HG03066 (cell line): ENCODE measurements at regions not wholly inside any gene's neighbourhood (a gene's known extent, or its start where the extent isn't known, plus 50 kb on each side); places are given as distances from the start of the nearest gene placed in this dataset.
"Not testable (repeated sequence)": the region's sequence is repeated elsewhere in the genome, so short reads cannot be mapped to it uniquely, and the experiment has no call there.

Experiments used
- ATAC-seq: cut with Tn5 transposase; IDR thresholded peaks from one replicate; pipeline ENCODE4 v1.9.1; 2021; ENCODE audit warnings: low read depth; ENCODE audit not compliant: unreplicated experiment

DNA sequence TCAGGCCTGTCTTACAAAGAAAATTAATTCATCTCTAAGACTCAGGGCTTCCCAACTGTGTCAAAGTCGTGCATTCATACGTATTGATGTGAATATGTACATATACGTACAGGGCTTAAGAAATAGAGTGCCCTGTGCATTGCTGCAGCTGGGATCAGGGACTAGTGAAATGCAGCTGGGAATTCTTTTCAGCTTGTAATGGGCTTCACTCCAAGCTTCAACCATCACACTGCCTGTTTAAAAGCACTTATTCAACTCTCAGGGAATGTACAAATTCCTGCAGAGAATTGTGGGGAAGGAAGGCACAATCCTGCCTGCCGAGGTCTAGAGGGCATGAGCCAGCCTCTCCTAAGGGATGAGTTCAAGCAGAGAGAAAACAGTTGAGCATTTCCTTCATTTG is 59.6 kb upstream of the MAN2A1 start:
- ATAC-seq, result no peak

DNA sequence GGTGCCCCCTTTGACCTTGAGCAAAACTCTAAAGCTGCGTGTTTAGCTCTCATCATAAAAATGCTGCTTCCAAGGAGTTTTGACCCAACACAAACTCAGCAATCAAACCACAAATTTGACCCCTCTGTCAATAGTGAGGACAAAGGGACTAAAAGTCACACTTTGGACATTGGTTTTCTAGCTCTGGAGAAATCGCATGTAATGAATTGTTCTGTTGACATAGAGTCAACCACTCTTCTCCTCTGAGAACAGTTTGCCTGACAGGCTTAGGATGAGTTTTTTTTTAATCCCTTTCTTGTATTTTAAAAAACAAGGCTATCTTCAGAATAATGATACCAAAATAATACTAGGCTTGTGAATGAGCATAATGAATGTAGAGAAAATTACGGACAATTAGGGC is 61.1 kb upstream of the MAN2A1 start:
- no peak for ATAC-seq

DNA sequence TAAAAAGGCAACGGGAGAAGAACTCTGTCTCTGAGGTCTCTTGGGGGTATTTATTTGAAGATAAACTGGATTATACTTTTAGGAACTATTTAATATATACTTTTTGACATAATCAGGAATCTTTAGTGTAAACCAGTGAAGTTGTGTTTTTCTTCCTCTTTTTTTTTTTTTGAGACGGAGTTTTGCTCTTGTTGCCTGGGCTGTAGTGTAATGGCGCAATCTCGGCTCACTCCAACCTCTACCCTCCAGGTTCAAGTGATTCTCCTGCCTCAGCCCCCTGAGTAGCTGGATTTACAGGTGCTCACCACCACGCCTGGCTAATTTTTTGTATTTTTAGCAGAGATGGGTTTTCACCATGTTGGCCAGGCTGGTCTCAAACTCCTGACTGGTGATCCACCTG is 68.5 kb upstream of the MAN2A1 start:
- not testable (repeated sequence) for ATAC-seq

DNA sequence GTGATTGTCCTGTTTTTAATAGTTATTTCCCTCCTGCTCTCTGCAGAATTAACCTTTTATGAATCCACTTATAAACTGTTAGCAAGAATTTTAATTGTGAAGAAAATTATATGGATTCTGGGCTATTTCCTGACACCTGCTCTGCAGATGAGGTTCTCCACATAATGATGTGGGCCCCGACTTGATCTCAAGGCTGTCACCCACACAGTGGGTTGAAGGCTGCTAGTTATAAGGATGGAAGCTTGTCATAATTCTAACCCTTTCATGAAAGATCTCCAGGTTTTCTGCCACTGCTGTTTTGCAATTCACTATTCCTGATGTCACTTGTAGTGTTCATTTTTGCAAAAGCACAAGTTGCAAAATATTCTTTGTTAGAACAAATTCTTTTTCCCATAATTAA is 69.1 kb upstream of the MAN2A1 start:
- no peak for ATAC-seq

DNA sequence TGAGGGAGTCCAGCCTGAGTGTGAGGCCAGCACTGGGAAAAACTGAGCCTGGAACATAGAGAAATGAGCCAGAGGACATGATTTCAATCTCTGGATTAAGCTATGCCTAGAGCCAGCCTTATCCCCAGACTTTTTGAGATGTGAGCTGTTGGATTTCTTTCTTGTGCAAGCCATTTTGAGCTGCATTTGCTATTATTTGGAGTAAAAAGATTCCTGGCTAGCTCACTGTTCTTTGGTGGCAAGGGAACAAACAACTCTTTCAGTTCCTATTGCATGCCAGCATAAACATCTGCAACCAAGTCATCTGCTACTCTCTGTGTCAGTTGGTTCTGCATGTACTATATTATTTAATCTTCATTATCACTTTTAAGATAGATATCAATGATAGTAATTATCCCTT is 70.1 kb upstream of the MAN2A1 start:
- no peak for ATAC-seq

DNA sequence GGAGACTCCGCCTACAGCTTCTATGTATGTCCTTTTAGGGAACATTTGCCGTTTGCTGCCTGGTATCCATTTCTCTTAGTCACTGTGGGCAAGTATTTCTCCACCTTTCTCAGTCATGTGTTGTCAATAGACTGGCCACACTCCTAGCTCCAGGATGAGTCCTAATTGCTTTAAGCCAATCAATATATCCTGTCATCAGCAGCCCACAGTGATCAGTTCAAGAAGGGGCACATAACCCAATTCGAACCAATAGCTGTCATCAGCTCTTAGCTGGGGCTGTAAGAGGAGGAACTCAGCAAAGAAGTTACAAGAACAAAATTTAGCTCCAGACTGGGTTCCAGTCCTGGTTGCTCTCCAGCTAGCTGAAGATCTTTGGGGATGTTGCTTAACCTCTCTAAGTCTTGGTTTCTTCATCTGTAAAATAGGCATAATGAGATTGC is 70.7 kb upstream of the MAN2A1 start:
- ATAC-seq, result no peak

DNA sequence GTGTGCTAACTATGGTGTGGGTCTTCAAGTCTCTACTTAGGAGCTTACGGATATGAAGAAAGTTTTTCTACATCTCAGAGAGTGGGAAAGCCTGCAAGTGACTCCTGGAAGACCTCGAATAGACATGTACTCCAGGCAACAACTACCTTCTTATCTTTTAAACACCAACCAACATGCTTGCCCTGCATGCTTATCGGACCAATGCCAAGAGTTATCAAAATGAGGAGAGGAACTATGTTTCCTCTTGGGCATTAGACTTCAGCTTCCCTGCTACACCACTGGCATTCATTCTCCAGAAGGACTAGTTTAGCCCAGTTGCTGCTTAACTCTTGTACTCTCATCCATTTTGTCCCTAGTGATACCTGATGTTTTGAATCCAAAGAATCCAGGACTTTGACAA is 74.7 kb upstream of the MAN2A1 start:
- ATAC-seq, result no peak

DNA sequence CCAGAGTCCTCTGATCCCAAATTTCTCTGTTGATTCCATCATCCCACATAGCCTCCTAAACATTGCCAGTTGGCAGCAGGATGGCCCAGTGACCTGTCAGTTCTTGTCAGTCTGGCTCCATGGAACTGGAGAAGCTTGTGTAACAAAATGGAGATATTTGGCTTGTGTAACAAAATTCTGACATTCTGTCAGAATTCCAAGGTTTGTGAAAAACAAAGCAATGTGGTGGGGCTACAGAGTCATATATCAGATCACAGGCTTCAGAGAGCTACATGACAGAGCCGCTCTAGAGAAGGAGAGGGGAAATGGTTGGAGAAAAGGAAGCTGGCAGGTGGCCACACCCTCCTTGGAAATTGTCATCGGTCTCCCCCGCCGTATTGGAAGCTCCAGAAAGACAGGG is 75.4 kb upstream of the MAN2A1 start:
- ATAC-seq, result no peak

DNA sequence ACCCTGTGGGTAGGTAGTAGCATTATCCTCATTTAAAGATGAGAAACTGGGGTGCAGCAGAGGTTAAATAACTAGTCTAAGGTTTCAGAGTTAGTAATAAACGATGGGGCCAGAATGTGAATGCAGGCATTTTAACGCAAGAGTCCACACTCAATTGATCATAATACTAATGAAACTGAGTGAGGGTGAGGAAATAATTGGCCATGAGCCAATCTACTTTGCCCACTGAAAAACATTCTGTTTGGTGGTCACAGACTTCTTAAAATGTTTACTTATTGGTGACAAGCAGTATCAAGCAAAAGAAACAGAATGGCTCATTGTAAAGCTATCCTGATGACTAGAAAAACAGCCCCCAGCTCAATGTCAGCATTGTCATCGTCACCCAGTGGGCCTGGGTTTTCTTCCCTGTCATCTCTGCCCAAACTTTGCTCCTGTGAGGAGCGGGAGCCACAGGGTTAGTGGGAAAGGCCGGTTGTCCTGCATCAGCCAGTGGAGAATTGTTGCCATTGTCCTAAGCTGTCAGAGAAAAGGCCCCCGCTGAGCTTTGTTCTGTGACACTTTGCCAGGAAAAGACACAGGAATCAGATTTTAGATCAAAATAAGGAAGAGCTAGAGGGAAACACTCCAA is 77.3 kb upstream of the MAN2A1 start:
- ATAC-seq, result no peak

DNA sequence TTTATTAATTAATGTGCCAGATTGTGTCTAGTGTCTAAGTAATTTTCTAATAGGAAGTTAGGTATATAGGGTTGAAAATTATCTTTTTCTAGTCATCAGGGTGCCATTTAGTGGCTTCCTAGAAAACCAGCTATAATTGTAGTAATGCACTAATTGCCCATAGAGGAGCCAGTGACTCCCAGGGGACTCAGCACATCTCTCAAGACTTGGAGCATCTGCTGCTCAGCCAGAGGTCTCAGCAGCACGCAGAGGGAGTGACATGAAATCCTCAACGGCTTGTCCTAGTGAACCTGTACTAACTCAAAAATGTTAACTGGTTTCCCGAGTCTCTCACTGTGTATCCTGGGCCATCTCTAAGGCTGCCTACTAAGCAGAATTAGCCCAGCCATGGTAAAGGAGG is 78.2 kb upstream of the MAN2A1 start:
- ATAC-seq, result no peak

DNA sequence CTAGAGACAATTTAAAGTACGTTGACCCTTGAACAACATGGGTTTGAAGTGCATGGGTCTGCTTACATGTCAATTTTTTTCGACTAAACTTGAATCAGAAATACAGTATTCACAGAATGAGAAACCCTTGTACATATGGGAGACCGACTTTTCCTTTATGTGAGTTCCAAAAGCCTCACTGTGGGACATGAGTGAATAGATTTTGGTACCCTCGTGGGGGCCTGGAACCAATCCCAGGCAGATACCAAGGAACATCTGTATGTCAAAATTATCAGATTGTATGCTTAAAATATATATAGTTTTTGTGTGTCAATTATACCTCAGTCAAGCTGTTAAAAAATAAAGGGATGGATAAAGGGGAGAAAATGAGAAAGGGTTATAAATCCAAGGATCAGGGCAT is 78.7 kb upstream of the MAN2A1 start:
- no peak for ATAC-seq

DNA sequence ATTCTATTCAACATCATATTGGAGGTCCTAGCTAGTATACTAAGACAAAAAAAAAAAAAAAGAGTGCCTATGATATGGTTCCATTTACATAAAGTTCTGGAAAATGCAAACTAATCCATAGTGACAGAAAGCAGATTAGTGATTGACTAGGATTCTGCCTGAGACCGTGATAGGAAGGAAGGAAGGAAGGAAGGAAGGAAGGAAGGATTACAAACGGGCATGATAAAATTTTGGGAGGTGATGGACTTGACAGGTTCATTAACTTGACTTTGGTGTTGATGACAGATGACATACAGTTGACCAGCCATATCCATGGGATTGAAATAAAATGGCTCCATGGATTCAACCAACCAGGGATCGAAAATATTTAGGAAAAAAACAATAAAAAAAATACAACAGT is 79.1 kb upstream of the MAN2A1 start:
- no peak for ATAC-seq

DNA sequence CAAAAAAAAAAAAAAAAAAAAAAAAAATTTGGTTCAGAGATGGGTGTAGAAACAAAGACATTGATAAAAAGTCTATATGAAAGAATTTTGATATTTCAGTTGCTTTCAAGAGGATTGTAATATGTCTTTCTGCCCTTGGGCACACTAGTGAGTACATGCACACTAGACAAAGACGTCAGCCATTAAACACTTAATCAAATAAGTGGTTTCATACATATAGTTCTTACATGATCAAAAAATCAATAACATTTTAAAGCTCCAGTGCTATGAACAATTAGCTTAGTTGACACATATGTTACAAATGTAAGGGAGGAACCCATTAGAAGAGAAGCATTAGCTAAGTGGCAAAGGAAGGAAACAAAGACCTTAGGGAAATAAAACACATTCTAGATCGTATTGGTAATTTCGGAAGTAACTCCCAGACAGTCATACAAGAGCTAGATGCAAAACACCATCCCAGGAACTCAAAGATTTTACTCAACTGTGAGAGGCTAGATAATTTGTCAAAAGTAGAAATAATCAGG is 84.5 kb upstream of the MAN2A1 start:
- no peak for ATAC-seq

DNA sequence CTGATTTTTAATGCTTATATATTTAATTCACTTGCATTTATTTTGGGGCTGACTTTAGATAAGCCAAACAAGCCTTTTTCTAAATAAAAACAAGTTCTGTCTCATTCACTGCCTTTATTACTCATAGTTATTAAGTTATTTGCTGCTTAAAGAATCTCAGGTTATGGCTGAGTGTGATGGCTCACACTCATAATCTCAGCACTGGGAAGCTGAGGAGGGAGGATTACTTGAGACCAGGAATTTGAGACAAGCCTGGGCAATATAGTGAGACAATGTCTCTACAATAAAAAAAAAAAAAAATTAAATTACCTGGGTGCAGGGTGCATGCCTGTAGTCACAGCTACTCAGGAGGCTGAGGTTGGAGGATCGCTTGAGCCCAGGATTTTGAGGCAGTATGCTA is 85.0 kb upstream of the MAN2A1 start:
- no peak for ATAC-seq

DNA sequence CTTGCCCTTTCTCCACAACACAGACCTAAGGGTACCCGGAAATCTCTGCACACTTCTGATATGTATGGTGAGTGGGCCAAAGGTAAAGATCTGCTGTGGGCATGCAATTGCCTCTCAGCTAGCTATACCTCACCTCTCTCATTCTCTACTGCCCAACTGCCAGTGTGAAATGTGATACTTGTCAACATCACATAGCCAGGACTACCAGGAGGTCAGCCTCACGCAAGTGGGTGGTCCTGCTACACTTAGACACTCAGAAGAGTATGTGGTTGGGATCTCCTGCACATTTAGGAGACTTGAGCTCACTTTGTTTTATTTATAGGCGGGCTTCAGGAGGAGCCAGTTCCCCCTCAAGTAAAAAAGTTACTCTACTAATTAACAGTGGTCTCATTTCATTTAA is 88.0 kb upstream of the MAN2A1 start:
- no peak for ATAC-seq

DNA sequence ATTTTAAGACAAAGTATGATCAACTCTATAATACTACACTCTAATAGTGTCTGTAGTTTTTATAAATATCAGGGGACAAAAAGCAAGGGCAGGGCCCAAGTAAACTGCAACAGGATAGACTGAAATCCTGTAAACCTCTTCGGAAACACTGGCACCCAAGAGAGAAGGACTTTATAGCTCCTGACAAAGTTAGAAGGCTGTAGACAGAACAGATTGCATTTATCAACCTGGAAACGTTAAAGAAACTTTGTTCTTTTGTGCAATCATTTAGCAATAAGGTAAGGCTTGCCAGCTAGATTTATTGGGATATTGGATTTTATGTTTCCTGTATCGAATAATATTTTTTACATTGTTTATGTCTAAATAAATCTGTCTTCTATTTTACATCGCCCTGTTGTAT is 91.8 kb upstream of the MAN2A1 start:
- ATAC-seq, result no peak

DNA sequence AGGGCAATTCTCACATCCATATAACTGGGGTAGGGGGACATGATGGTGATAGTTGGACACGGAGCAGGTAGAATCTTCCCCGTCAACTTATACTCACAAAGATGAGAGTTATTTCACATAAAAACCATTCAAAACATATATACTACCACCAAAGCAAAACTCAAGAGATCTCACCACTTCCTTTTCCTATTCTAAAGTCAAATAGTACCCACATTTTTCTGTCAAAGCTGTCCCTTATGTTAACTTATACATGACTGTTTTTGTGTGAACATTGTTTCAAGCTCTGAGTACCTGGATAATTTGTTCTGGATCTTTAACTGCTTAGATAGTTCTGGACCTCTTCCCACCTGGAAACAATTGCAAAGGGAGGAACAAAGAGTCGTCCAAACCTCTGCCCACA is 95.5 kb upstream of the MAN2A1 start:
- no peak for ATAC-seq

DNA sequence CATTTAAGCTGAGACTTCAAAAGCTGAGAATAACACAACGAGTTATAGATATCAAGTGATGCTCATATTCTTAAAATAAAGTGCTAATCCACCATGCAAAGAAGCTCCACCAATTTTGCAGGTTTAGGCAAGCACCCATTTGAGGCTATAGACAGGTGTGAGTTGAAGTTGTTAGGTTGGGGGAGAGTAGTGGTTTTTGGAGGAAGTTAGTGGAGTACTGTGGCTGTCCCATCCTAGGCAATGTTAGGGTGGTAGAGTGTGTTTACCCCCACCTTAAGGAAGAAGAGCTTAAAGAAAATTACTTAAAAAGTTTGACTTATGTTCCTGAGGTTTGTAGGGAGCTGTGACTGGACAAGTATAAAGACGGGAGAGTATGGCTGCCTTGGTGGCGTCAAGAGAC is 98.9 kb upstream of the MAN2A1 start:
- no peak for ATAC-seq

DNA sequence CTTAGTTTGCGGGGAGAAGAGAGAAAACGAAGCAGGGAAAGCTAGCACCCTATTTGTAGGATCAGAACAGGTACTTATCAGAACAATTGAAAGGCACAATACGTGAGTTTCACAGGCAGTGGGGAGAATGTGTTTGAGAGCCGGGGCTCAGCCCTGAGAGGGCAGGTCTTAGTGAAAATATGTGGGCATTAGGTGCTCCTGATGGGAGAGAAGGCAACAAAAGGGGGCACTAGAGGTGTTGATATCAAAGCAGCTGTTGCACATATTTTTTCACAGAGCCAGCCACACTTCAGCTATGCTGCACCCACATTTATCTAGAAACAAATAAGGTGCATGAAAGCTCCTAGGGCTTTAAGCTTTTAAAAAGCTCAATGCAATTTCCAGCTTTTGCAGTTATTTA is 99.7 kb upstream of the MAN2A1 start:
- no peak for ATAC-seq

DNA sequence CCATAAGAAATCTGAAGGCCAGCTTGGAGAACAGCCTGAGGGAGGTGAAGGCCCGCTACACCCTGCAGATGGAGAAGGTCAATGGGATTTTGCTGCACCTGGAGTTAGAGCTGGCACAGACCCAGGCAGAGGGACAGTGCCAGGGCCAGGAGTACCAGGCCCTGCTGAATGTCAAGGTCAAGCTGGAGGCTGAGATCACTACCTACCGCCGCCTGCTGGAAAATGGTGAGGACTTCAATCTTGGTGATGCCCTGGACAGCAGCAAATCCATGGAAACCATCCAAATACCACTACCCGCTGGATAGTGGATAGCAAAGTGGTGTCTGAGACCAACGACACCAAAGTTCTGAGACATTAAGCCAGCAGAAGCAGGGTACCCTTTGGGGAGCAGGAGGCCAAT is 100.5 kb upstream of the MAN2A1 start:
- ATAC-seq, result no peak

DNA sequence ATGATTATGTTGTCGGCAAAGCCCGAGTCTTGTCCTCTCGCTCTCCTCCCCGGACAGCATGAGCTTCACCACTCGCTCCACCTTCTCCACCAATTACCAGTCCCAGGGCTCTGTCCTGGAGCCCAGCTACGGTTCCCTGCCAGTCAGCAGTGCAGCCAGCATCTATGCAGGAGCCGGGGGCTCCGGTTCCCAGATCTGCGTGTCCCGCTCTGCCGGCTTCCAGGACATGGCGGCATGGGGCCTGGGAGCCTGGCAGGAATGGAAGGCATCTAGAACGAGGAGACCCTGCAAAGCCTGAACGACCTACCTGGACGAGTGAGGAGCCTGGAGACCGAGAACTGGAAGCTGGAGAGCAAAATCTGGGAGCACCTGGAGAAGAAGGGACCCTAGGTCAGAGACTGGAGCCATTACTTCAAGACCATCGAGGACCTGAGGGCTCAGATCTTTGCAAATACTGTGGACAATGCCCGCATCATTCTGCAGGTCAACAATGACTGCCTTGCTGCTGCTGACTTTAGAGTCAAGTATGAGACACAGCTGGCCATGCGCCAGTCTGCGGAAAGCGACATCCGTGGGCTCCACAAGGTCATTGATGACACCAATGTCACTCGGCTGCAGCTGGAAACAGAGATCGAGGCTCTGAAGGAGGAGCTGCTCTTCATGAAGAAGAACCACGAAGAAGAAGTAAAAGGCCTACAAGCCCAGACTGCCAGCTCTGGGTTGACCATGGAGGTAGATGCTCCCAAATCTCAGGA is 101.3 kb upstream of the MAN2A1 start:
- no peak for ATAC-seq

DNA sequence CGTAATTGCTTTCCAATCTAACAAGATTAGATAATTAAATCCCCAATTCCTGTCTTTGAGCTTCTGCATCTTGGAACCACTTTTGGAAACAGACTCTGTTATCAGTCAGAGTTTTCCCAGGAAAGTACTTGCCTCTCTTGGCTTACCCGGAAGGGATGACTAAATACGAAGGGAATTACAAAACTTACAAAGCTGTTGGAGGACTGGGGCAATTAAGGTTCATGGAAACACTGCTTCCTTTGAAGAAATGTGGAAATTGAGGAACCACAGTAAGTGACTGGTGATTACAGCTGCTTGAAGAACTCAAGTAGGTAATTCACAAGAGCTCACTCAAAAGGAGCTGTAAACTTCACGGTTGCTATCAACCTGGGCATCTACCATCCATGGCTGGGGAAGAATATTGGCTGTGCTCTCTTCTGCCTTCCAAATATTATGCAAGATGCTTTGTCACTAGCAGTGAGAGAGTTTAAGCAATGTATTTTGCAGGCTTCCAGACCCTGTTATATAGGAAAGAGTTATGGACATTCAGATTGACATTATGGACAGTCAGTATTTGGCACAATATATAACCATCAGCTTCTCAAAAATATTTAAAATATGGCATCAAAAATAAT is 104.6 kb upstream of the MAN2A1 start:
- no peak for ATAC-seq
